ENCODE measurements at regions not wholly inside any gene's neighbourhood (a gene's known extent, or its start where the extent isn't known, plus 50 kb on each side); places are given as distances from the start of the nearest gene placed in this dataset.

DNA sequence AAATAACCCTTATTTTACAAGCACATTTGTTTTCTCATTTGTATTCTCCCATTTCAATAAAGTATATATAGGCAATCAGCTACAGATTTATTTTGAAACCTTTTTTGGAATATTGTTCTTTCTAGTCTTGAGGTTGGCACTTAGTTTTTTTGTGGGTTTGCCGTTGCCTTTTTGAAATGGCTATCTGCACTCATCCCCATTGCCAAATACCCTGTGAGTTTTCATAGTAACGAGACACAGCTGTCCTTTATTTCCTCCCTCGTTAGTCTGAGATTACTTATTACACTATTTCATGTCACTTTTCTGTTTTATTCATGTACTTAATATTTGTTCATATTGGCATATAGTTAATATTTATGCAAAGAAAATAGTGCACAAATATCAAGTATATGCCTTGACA is 1104.0 kb downstream of the SLC6A15 start:
- TF ChIP-seq, protein P1, sequence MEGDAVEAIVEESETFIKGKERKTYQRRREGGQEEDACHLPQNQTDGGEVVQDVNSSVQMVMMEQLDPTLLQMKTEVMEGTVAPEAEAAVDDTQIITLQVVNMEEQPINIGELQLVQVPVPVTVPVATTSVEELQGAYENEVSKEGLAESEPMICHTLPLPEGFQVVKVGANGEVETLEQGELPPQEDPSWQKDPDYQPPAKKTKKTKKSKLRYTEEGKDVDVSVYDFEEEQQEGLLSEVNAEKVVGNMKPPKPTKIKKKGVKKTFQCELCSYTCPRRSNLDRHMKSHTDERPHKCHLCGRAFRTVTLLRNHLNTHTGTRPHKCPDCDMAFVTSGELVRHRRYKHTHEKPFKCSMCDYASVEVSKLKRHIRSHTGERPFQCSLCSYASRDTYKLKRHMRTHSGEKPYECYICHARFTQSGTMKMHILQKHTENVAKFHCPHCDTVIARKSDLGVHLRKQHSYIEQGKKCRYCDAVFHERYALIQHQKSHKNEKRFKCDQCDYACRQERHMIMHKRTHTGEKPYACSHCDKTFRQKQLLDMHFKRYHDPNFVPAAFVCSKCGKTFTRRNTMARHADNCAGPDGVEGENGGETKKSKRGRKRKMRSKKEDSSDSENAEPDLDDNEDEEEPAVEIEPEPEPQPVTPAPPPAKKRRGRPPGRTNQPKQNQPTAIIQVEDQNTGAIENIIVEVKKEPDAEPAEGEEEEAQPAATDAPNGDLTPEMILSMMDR (IDR thresholded peaks at IDR 0.05): no peak
- no peak for TF ChIP-seq POLR2A (IDR thresholded peaks at IDR 0.05)
